ENCODE measurements at regions not wholly inside any gene's neighbourhood (a gene's known extent, or its start where the extent isn't known, plus 50 kb on each side); places are given as distances from the start of the nearest gene placed in this dataset.

GRCh38 chr7:131934452-131934851 lies 378.0 kb upstream of the PODXL start:
- no peak for TF ChIP-seq CTCF (IDR thresholded peaks at IDR 0.05)
- TF ChIP-seq EZH2 (IDR thresholded peaks at IDR 0.05): no peak
- TF ChIP-seq EZH2phosphoT487 (IDR thresholded peaks at IDR 0.05): no peak
